ENCODE measurements at regions not wholly inside any gene's neighbourhood (a gene's known extent, or its start where the extent isn't known, plus 50 kb on each side); places are given as distances from the start of the nearest gene placed in this dataset.
"Not testable (repeated sequence)": the region's sequence is repeated elsewhere in the genome, so short reads cannot be mapped to it uniquely, and the experiment has no call there.

- Mint-ChIP-seq H3K9me3 (peaks cover 20% of the 10 kb centered on the region), H3K27me3 (ENCODE audit: low read depth) (no peaks in the 10 kb centered on the region), H3K4me1 (no peaks in the 10 kb centered on the region), H3K27ac (no peak overlapping the region), H3K4me3 (no peak overlapping the region), H3K36me3 (peaks cover 9% of the 10 kb centered on the region)
- DNase-seq (ENCODE audit: low spot score in 2 of 2, unreplicated experiment in 2 of 2), result no peak
- TF ChIP-seq CTCF (IDR thresholded peaks at IDR 0.05; ENCODE audit: unreplicated experiment), result no peak
These were observed 119.4 kb upstream of the FOXD4L5 start for GRCh38 chr9:65404232-65405006.

- no peak for DNase-seq (ENCODE audit: low spot score in 2 of 2, unreplicated experiment in 2 of 2)
- H3K36me3 Mint-ChIP-seq, result peaks cover 9% of the 10 kb centered on the region
- H3K4me3 Mint-ChIP-seq, result no peak overlapping the region
- H3K4me1 Mint-ChIP-seq, result no peaks in the 10 kb centered on the region
- TF ChIP-seq CTCF (IDR thresholded peaks at IDR 0.05; ENCODE audit: unreplicated experiment), result no peak
- H3K9me3 Mint-ChIP-seq, result peaks cover 23% of the 10 kb centered on the region
- H3K27me3 Mint-ChIP-seq (ENCODE audit: low read depth), result no peaks in the 10 kb centered on the region
- H3K27ac Mint-ChIP-seq, result no peak overlapping the region
These were observed 118.7 kb upstream of the FOXD4L5 start for GRCh38 chr9:65403721-65404120.

DNA sequence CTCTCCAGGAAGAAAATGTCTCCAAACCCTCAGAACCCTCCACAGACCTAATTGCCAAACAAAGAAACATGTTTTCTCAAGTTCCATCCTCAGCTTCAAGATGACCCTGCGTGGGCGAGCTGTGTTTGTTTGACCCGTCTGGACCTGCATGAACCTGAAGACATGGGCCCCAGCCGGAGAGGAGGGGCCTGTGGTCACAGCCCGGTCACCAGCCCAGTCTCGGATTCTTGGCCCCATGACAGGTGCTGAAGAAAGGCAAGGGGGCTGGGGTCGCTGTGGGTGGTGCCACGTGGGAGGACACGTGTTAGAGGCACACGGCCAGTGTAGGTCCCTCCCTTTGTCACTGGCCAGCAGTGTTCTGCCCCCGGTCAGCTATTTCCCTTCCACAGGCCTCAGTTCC lies 118.1 kb upstream of the FOXD4L5 start:
- H3K4me3 Mint-ChIP-seq; H3K27me3 Mint-ChIP-seq (ENCODE audit: low read depth); H3K4me1 Mint-ChIP-seq; DNase-seq (ENCODE audit: low spot score in 2 of 2, unreplicated experiment in 2 of 2); H3K36me3 Mint-ChIP-seq; H3K27ac Mint-ChIP-seq: not testable (repeated sequence)
- peaks cover 18% of the 10 kb centered on the region for H3K9me3 Mint-ChIP-seq

- peaks cover 17% of the 10 kb centered on the region for H3K9me3 Mint-ChIP-seq
- H3K36me3 Mint-ChIP-seq; H3K27me3 Mint-ChIP-seq (ENCODE audit: low read depth); DNase-seq (ENCODE audit: low spot score in 2 of 2, unreplicated experiment in 2 of 2); H3K27ac Mint-ChIP-seq; H3K4me1 Mint-ChIP-seq; H3K4me3 Mint-ChIP-seq: not testable (repeated sequence)
These were observed 117.3 kb upstream of the FOXD4L5 start for GRCh38 chr9:65402206-65402870.

DNA sequence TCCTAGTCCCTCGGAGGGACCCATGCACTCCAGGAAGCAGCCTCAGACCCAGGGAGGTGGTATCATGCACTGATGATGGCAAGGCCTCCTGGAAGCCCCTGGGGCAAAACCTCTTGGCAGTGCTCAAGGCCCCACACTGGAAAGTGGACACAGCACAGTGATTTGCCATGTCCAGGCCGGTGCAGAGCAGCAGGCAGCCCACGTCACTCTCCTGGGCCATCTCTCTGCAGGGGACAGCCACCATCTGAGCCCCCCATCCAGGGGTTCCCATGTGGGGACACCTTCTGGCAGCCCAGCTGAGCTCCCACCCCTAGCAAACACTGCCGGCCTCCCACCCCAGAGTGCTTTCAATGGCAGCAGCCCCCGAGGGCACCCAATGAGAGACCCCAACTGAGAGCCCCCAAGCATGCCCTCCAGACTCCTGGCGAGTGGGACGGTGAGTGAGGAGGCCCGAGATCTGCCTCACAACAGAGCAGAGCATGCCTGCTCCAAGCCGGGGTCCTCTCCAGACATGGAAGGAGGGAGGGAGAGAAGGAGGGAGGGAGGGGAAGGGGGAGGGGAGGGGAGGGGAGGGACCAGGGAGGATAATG lies 116.5 kb upstream of the FOXD4L5 start:
- H3K27me3 Mint-ChIP-seq (ENCODE audit: low read depth); H3K4me3 Mint-ChIP-seq; H3K4me1 Mint-ChIP-seq; H3K36me3 Mint-ChIP-seq; H3K27ac Mint-ChIP-seq: not testable (repeated sequence)
- peak in 1 of 2 experiments; percentile 24 for DNase-seq (ENCODE audit: low spot score in 2 of 2, unreplicated experiment in 2 of 2)
- peaks cover 21% of the 10 kb centered on the region for H3K9me3 Mint-ChIP-seq

DNA sequence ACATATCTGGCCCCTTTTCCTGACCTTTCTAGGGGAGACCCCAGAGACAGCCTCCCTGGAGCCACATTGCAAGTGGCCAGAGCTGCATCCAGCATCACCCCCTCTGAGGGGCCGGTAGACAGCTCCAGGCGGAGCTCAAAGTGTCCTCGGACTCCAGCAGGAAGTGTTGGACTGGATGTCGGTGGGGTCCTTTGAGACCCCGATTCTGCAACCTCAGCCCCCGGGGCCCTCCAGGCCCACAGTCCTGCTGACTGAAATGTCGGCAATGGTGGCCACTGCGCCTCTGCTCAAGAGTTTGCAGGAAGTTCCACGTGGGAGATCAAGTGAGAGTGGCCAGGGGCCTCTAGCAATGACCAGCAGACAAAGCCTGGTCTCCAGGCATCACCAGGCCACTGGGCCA lies 115.9 kb upstream of the FOXD4L5 start:
- no peak overlapping the region for H3K4me3 Mint-ChIP-seq
- no peak for TF ChIP-seq CTCF (IDR thresholded peaks at IDR 0.05; ENCODE audit: unreplicated experiment)
- no peak for DNase-seq (ENCODE audit: low spot score in 2 of 2, unreplicated experiment in 2 of 2)
- no peaks in the 10 kb centered on the region for H3K4me1 Mint-ChIP-seq
- H3K9me3 Mint-ChIP-seq, result peaks cover 27% of the 10 kb centered on the region
- H3K27ac Mint-ChIP-seq, result no peak overlapping the region
- H3K36me3 Mint-ChIP-seq, result peaks cover 2% of the 10 kb centered on the region
- no peaks in the 10 kb centered on the region for H3K27me3 Mint-ChIP-seq (ENCODE audit: low read depth)

GRCh38 chr9:65397763-65398719 lies 113.0 kb upstream of the FOXD4L5 start:
- H3K36me3 Mint-ChIP-seq; H3K4me1 Mint-ChIP-seq; DNase-seq (ENCODE audit: low spot score in 2 of 2, unreplicated experiment in 2 of 2); H3K27ac Mint-ChIP-seq; H3K4me3 Mint-ChIP-seq; H3K27me3 Mint-ChIP-seq (ENCODE audit: low read depth): not testable (repeated sequence)
- H3K9me3 Mint-ChIP-seq, result peaks cover 32% of the 10 kb centered on the region

DNA sequence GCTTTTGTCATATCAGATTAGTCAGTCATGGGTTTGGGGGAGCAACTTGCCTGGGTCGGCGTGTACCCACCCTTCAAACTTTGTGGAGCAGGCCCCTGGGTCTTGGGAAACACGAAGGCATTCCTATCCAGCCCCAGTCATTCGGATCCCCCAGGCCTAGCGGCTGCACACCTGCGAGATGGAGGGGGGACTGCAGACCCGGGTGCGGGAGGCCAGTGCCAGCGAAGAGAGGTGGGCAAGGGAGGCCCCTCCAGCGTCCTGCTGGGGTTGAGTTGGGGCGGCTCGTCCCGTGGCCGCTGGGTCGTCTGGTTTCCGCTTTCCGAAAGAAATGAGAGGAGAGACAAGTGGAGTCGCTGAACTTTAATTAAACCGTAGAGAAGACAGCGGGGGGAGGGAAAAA lies 112.2 kb upstream of the FOXD4L5 start:
- H3K27ac Mint-ChIP-seq; H3K4me1 Mint-ChIP-seq; H3K27me3 Mint-ChIP-seq (ENCODE audit: low read depth); H3K4me3 Mint-ChIP-seq; H3K36me3 Mint-ChIP-seq; DNase-seq (ENCODE audit: low spot score in 2 of 2, unreplicated experiment in 2 of 2): not testable (repeated sequence)
- H3K9me3 Mint-ChIP-seq, result peaks cover 35% of the 10 kb centered on the region

GRCh38 chr9:65396601-65397000 lies 111.6 kb upstream of the FOXD4L5 start:
- H3K9me3 Mint-ChIP-seq, result peaks cover 35% of the 10 kb centered on the region

DNA sequence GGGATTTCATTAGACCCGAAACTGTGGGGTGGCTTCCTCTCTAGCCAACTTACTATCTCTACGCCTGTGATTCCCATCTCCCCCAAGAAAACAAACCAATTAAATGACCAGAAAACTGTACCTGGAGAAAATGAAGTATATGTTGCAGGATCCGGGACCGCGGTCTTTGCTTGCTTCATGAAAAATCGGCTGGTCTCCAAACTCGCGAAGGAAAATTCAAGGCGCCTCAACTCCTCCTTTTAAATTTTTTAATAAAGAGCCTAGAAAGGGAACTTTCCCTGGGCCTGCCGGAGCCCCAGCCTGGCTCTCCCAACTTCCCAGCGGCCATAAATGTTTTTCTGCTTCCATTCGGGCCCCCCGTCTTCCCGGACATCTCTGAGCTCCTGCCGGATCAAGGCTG lies 110.8 kb upstream of the FOXD4L5 start:
- H3K9me3 Mint-ChIP-seq, result peaks cover 40% of the 10 kb centered on the region
- not testable (repeated sequence) for H3K4me3 Mint-ChIP-seq; DNase-seq (ENCODE audit: low spot score in 2 of 2, unreplicated experiment in 2 of 2); H3K36me3 Mint-ChIP-seq; H3K27ac Mint-ChIP-seq; H3K4me1 Mint-ChIP-seq; H3K27me3 Mint-ChIP-seq (ENCODE audit: low read depth)

More at GRCh38 chr9:65396601-65397000, 111.6 kb upstream of the FOXD4L5 start:
- H3K27ac Mint-ChIP-seq; H3K27me3 Mint-ChIP-seq (ENCODE audit: low read depth); DNase-seq (ENCODE audit: low spot score in 2 of 2, unreplicated experiment in 2 of 2); H3K4me3 Mint-ChIP-seq; H3K36me3 Mint-ChIP-seq; H3K4me1 Mint-ChIP-seq: not testable (repeated sequence)
